SK-N-SH treated with all-trans-retinoic acid at 6 μM for 48 hours (cell line): ENCODE measurements at regions not wholly inside any gene's neighbourhood (a gene's known extent, or its start where the extent isn't known, plus 50 kb on each side); places are given as distances from the start of the nearest gene placed in this dataset.

Source experiments
- ATAC-seq: fragments of 200-7000 bp; cut with Tn5 transposase; 3 replicates; pipeline ENCODE4 v1.9.1; 2020; ENCODE audit warnings: mild to moderate bottlenecking, moderate library complexity
- ARNTL ChIP-seq: fragments of 450-650 bp; formaldehyde crosslinking; IDR thresholded peaks from 2 replicates; pipeline ENCODE4 v1.5.0; 2020; ENCODE audit warnings: low read depth, mild to moderate bottlenecking, moderate library complexity, borderline replicate concordance
- BACH2 ChIP-seq: fragments of 250-450 bp; sonication (Bioruptor Pico); IDR thresholded peaks from 2 replicates; pipeline ENCODE4 v1.9.0; 2021; ENCODE audit warnings: mild to moderate bottlenecking, borderline replicate concordance
- CSDC2 ChIP-seq: fragments of 250-450 bp; sonication (Bioruptor Pico); IDR thresholded peaks from 2 replicates; pipeline ENCODE4 v1.5.0; 2020; ENCODE audit warnings: mild to moderate bottlenecking, moderate library complexity
- GLIS3 ChIP-seq: fragments of 250-450 bp; sonication (Bioruptor Pico); IDR thresholded peaks from 2 replicates; pipeline ENCODE4 v1.5.0; 2020; ENCODE audit warnings: mild to moderate bottlenecking, moderate library complexity
- ISL1 ChIP-seq: fragments of 250-450 bp; sonication (Bioruptor Pico); IDR thresholded peaks from 2 replicates; pipeline ENCODE4 v2.1.2; 2022; ENCODE audit warnings: mild to moderate bottlenecking, moderate library complexity
- OSR1 ChIP-seq: fragments of 250-450 bp; sonication (Bioruptor Pico); IDR thresholded peaks from 2 replicates; pipeline ENCODE4 v1.8.0; 2022; ENCODE audit warnings: moderate library complexity, mild to moderate bottlenecking, inconsistent platforms
- PPARA ChIP-seq: fragments of 250-450 bp; sonication (Bioruptor Pico); IDR thresholded peaks from 2 replicates; pipeline ENCODE4 v1.5.0; 2020; ENCODE audit warnings: mild to moderate bottlenecking, borderline replicate concordance
- RARB ChIP-seq: fragments of 250-450 bp; sonication (Bioruptor Pico); IDR thresholded peaks from 2 replicates; pipeline ENCODE4 v1.8.0; 2021; ENCODE audit warnings: mild to moderate bottlenecking, moderate library complexity
- SNAI2 ChIP-seq: fragments of 250-450 bp; sonication (Bioruptor Pico); IDR thresholded peaks from 2 replicates; pipeline ENCODE4 v1.5.0; 2020; ENCODE audit warnings: mild to moderate bottlenecking, moderate library complexity
- TCF4 ChIP-seq: fragments of 250-450 bp; sonication (Bioruptor Pico); IDR thresholded peaks from 2 replicates; pipeline ENCODE4 v1.8.0; 2021; ENCODE audit warnings: mild to moderate bottlenecking, moderate library complexity, borderline replicate concordance
- TOX ChIP-seq: fragments of 250-450 bp; sonication (Bioruptor Pico); IDR thresholded peaks from 2 replicates; pipeline ENCODE4 v1.8.0; 2021; ENCODE audit warnings: mild to moderate bottlenecking, moderate library complexity, borderline replicate concordance
- TSHZ2 ChIP-seq: fragments of 250-450 bp; sonication (Bioruptor Pico); IDR thresholded peaks from 2 replicates; pipeline ENCODE4 v1.5.0; 2020; ENCODE audit warnings: mild to moderate bottlenecking, moderate library complexity
- ZC3H10 ChIP-seq: fragments of 250-450 bp; sonication (Bioruptor Pico); IDR thresholded peaks from 2 replicates; pipeline ENCODE4 v1.5.1; 2021; ENCODE audit warnings: mild to moderate bottlenecking, moderate library complexity
- ZFP3 ChIP-seq: fragments of 250-450 bp; sonication (Bioruptor Pico); IDR thresholded peaks from 2 replicates; pipeline ENCODE4 v1.5.0; 2020; ENCODE audit warnings: mild to moderate bottlenecking, moderate library complexity
- ZFP30 ChIP-seq: fragments of 450-650 bp; formaldehyde crosslinking; IDR thresholded peaks from 2 replicates; pipeline ENCODE4 v1.5.0; 2022; ENCODE audit warnings: mild to moderate bottlenecking, moderate library complexity
- ZNF565 ChIP-seq: fragments of 450-650 bp; formaldehyde crosslinking; conservative IDR thresholded peaks from 2 replicates; pipeline ENCODE4 v1.5.0; 2020; ENCODE audit warnings: low read depth, mild to moderate bottlenecking, moderate library complexity
- ZNF70 ChIP-seq: fragments of 450-650 bp; formaldehyde crosslinking; IDR thresholded peaks from 2 replicates; pipeline ENCODE4 v1.5.0; 2020; ENCODE audit warnings: mild to moderate bottlenecking, moderate library complexity
- ZNF8 ChIP-seq: fragments of 450-650 bp; formaldehyde crosslinking; IDR thresholded peaks from 2 replicates; pipeline ENCODE4 v1.5.0; 2020; ENCODE audit warnings: mild to moderate bottlenecking, moderate library complexity
- TF ChIP-seq, protein P1 (sequence below): fragments of 250-450 bp; sonication (Bioruptor Pico); IDR thresholded peaks from 2 replicates; pipeline ENCODE4 v1.5.1; 2020; ENCODE audit warnings: low read depth, mild to moderate bottlenecking, moderate library complexity
- TF ChIP-seq, protein P2 (sequence below): fragments of 250-450 bp; sonication (Bioruptor Pico); IDR thresholded peaks from 2 replicates; pipeline ENCODE4 v1.5.1; 2021; ENCODE audit warnings: mild to moderate bottlenecking, moderate library complexity
- TF ChIP-seq, protein P3 (sequence below): fragments of 250-450 bp; sonication (Bioruptor Pico); IDR thresholded peaks from 2 replicates; pipeline ENCODE4 v1.8.0; 2021; ENCODE audit warnings: low read depth, mild to moderate bottlenecking, moderate library complexity, borderline replicate concordance

DNA sequence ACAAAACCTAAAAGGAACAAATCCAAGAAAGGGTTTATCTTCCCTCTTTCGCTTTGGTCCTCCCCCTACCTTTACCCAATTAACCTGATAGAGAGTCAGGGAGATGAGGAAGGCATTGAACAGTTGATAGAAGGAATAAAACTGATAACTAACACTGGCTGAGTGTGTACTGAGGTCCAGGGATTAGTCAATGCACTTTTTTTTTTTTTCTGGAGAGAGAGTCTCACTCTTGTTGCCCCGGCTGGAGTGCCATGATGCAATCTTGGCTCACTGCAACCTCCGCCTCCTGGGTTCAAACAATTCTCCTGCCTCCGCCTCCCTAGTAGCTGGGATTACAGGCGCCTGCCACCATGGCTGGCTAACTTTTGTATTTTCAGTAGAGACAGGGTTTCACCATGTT, 250.2 kb upstream of the CWC22 start (continued):
- TF ChIP-seq TSHZ2 (CRISPR knock-in tag) (no peak), CSDC2 (CRISPR knock-in tag) (no peak)

DNA sequence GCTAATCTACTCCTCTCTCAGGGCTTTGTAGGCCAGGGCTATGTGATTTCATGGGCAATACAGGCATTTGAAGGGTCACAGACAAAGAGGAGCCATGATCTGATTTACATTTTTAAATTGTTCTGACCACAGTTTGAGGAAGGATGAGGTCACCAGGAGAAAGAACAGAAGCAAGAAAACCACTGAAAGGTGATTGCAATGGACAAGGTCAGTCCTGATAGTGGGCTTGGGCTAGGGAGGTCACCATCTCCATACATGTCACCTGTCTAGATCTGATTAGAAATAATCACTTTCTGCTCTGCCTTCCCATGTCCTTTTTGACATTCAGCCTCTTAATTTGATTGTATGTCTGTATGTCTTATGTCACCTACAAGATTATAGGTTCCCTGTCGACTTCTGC, 248.9 kb upstream of the CWC22 start:
- TF ChIP-seq, protein P1, sequence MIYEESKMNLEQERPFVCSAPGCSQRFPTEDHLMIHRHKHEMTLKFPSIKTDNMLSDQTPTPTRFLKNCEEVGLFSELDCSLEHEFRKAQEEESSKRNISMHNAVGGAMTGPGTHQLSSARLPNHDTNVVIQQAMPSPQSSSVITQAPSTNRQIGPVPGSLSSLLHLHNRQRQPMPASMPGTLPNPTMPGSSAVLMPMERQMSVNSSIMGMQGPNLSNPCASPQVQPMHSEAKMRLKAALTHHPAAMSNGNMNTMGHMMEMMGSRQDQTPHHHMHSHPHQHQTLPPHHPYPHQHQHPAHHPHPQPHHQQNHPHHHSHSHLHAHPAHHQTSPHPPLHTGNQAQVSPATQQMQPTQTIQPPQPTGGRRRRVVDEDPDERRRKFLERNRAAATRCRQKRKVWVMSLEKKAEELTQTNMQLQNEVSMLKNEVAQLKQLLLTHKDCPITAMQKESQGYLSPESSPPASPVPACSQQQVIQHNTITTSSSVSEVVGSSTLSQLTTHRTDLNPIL (CRISPR knock-in tag), result no peak
- TF ChIP-seq ZFP3, result no peak
- no peak for TF ChIP-seq ZFP30 (CRISPR knock-in tag)
- TF ChIP-seq TOX (CRISPR knock-in tag), result no peak
- no peak for TF ChIP-seq SNAI2 (CRISPR knock-in tag)
- TF ChIP-seq, all 23 proteins: peak for 0
- no peak for ATAC-seq

GRCh38 chr2:180254872-180255271, 247.8 kb upstream of the CWC22 start:
- no peak for ATAC-seq
- no peak for TF ChIP-seq ZFP3
- TF ChIP-seq ZFP30 (CRISPR knock-in tag), result no peak
- no peak for TF ChIP-seq OSR1
- TF ChIP-seq ARNTL (CRISPR knock-in tag), result no peak
- TF ChIP-seq ZNF70 (CRISPR knock-in tag), result no peak
- TF ChIP-seq ISL1, result no peak
- TF ChIP-seq TCF4 (CRISPR knock-in tag), result no peak
- TF ChIP-seq GLIS3 (CRISPR knock-in tag), result no peak
- no peak for TF ChIP-seq RARB (CRISPR knock-in tag)
- TF ChIP-seq, protein P2, sequence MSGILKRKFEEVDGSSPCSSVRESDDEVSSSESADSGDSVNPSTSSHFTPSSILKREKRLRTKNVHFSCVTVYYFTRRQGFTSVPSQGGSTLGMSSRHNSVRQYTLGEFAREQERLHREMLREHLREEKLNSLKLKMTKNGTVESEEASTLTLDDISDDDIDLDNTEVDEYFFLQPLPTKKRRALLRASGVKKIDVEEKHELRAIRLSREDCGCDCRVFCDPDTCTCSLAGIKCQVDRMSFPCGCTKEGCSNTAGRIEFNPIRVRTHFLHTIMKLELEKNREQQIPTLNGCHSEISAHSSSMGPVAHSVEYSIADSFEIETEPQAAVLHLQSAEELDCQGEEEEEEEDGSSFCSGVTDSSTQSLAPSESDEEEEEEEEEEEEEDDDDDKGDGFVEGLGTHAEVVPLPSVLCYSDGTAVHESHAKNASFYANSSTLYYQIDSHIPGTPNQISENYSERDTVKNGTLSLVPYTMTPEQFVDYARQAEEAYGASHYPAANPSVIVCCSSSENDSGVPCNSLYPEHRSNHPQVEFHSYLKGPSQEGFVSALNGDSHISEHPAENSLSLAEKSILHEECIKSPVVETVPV (CRISPR knock-in tag), result no peak

GRCh38 chr2:180247658-180248057, 240.6 kb upstream of the CWC22 start:
- TF ChIP-seq PPARA (CRISPR knock-in tag) (no peak), BACH2 (CRISPR knock-in tag) (no peak), ZNF8 (CRISPR knock-in tag) (no peak), CSDC2 (CRISPR knock-in tag) (no peak)
- TF ChIP-seq, protein P3, sequence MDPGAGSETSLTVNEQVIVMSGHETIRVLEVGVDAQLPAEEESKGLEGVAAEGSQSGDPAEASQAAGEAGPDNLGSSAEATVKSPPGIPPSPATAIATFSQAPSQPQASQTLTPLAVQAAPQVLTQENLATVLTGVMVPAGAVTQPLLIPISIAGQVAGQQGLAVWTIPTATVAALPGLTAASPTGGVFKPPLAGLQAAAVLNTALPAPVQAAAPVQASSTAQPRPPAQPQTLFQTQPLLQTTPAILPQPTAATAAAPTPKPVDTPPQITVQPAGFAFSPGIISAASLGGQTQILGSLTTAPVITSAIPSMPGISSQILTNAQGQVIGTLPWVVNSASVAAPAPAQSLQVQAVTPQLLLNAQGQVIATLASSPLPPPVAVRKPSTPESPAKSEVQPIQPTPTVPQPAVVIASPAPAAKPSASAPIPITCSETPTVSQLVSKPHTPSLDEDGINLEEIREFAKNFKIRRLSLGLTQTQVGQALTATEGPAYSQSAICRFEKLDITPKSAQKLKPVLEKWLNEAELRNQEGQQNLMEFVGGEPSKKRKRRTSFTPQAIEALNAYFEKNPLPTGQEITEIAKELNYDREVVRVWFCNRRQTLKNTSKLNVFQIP (CRISPR knock-in tag), result no peak
- TF ChIP-seq, all 23 proteins: peak for 0
- no peak for ATAC-seq

DNA sequence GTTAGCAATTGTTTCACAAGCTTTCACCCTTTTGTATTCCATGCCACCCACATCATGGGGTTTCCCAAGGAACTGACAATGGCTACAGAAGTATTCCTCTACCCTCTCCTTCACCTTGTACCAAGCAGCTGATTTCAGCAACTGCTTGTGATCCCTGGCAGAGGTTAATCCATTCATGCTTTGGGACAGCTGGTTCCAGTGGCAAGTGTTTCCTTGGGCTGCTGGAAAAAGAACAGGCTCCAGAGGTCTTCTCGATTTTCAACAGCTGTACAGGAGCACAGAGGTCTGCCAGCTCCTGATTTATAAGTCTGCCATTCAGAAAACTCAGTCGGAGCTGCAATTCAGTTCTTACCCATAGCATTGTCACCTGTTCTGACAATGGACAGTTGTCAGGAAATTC, 239.2 kb upstream of the CWC22 start:
- ATAC-seq, result no peak
- TF ChIP-seq, protein P1 (CRISPR knock-in tag), result no peak
- TF ChIP-seq GLIS3 (CRISPR knock-in tag) (no peak), TOX (CRISPR knock-in tag) (no peak), ZNF8 (CRISPR knock-in tag) (no peak), TSHZ2 (CRISPR knock-in tag) (no peak), ZC3H10 (CRISPR knock-in tag) (no peak), ARNTL (CRISPR knock-in tag) (no peak), ZFP30 (CRISPR knock-in tag) (no peak), ZNF70 (CRISPR knock-in tag) (no peak), BACH2 (CRISPR knock-in tag) (no peak), RARB (CRISPR knock-in tag) (no peak), PPARA (CRISPR knock-in tag) (no peak), OSR1 (no peak), ISL1 (no peak), ZNF565 (CRISPR knock-in tag) (no peak)
- TF ChIP-seq, protein P2 (CRISPR knock-in tag), result no peak
